ENCODE measurements at regions not wholly inside any gene's neighbourhood (a gene's known extent, or its start where the extent isn't known, plus 50 kb on each side); places are given as distances from the start of the nearest gene placed in this dataset.

DNA sequence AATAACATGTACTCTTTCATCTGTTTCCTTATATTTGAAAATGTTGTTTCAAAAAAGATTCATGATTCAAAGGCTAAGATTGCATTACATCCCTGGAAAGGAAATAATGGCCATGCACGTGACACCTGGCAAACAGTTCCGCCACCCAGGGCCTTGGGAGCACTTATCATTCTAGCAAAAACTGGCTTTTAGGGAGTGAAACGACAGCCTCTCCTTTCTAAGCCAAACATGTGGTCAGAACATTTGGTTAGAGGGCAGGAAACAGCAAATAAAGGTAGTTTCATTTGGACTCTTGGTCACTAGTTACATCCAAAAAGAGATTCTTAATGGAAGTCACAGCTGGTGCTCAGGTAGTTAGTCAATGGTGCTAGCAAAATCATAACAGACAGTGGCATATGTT is 83.5 kb downstream of the FAS start:
- POLR2A ChIA-PET, result no interaction called here
- H2AFZ ChIP-seq (ENCODE audit: low read depth), result peak overlapping the region; percentile 29; the same call in 1 of the 2 replicates

More for the DNA sequence above, 83.5 kb downstream of the FAS start:
- H4K20me1 ChIP-seq (ENCODE audit: insufficient read depth), result no peaks in the 10 kb centered on the region
- WGBS (ENCODE audit: low lambda C conversion rate), result 74% methylated on average over 3 of the region's 3 CpGs
- peak overlapping the region; percentile 15; the same call in 1 of the 2 replicates for H3K4me2 ChIP-seq
- DNase-seq, result no peak
- no peaks in the 10 kb centered on the region for H3K27me3 ChIP-seq (ENCODE audit: insufficient read depth)
- H3K79me2 ChIP-seq (ENCODE audit: insufficient read depth), result no peaks in the 10 kb centered on the region
- H3K4me1 ChIP-seq (ENCODE audit: control insufficient read depth in 1 of 2, insufficient read depth in 2 of 2, low read depth in 1 of 2, low read length in 1 of 2), result peaks cover 0 to 3% of the 10 kb centered on the region in 2 experiments; a peak in 3 of 4 replicates
- no peak for TF ChIP-seq MEF2A (IDR thresholded peaks at IDR 0.05; ENCODE audit: borderline replicate concordance, low read depth)
- TF ChIP-seq RAD21 (IDR thresholded peaks at IDR 0.05; ENCODE audit: low read length), result no peak
- no peak for TF ChIP-seq RCOR1 (IDR thresholded peaks at IDR 0.05; ENCODE audit: low read length)
- no peak for TF ChIP-seq RXRA (IDR thresholded peaks at IDR 0.05; ENCODE audit: borderline replicate concordance, low read depth)
- TF ChIP-seq, protein P1, sequence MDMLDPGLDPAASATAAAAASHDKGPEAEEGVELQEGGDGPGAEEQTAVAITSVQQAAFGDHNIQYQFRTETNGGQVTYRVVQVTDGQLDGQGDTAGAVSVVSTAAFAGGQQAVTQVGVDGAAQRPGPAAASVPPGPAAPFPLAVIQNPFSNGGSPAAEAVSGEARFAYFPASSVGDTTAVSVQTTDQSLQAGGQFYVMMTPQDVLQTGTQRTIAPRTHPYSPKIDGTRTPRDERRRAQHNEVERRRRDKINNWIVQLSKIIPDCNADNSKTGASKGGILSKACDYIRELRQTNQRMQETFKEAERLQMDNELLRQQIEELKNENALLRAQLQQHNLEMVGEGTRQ (IDR thresholded peaks at IDR 0.05; ENCODE audit: borderline replicate concordance, low read depth, low read length), result no peak
- TF ChIP-seq GATA2 (CRISPR knock-in tag; IDR thresholded peaks at IDR 0.05), result no peak
- no peak for TF ChIP-seq TAF1 (IDR thresholded peaks at IDR 0.05; ENCODE audit: borderline replicate concordance, low read depth, low read length)
- TF ChIP-seq ELF1 (IDR thresholded peaks at IDR 0.05), result no peak
- no peak for TF ChIP-seq TCF12 (IDR thresholded peaks at IDR 0.05)
- TF ChIP-seq YY1 (IDR thresholded peaks at IDR 0.05; ENCODE audit: low read depth), result no peak
- no peak for TF ChIP-seq CTCF (IDR thresholded peaks at IDR 0.05)
- TF ChIP-seq MXI1 (IDR thresholded peaks at IDR 0.05; ENCODE audit: low read depth, low read length), result no peak
- TF ChIP-seq, protein P2, sequence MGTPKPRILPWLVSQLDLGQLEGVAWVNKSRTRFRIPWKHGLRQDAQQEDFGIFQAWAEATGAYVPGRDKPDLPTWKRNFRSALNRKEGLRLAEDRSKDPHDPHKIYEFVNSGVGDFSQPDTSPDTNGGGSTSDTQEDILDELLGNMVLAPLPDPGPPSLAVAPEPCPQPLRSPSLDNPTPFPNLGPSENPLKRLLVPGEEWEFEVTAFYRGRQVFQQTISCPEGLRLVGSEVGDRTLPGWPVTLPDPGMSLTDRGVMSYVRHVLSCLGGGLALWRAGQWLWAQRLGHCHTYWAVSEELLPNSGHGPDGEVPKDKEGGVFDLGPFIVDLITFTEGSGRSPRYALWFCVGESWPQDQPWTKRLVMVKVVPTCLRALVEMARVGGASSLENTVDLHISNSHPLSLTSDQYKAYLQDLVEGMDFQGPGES (IDR thresholded peaks at IDR 0.05; ENCODE audit: low read depth, low read length), result no peak
- TF ChIP-seq SIN3A (IDR thresholded peaks at IDR 0.05; ENCODE audit: borderline replicate concordance, low read depth, low read length), result no peak
- TF ChIP-seq NFIC (IDR thresholded peaks at IDR 0.05; ENCODE audit: borderline replicate concordance), result no peak
- no peak for TF ChIP-seq CHD2 (IDR thresholded peaks at IDR 0.05; ENCODE audit: low read length, partially characterized antibody)
- no peak for TF ChIP-seq FOXM1 (IDR thresholded peaks at IDR 0.05; ENCODE audit: low read depth)
- no peak overlapping the region for H3K4me3 ChIP-seq (ENCODE audit: low read depth in 2 of 2, low read length in 1 of 2)
- H3K9me2 ChIP-seq, result no peaks in the 10 kb centered on the region
- H3F3A ChIP-seq (replicated peaks; ENCODE audit: insufficient read depth), result no peaks in the 10 kb centered on the region
- H3K9me3 ChIP-seq, result no peaks in the 10 kb centered on the region
- H3K36me3 ChIP-seq (replicated peaks in 1 of 2; ENCODE audit: control insufficient read depth in 1 of 2, insufficient read depth in 2 of 2, low read length in 1 of 2), result no peaks in the 10 kb centered on the region
- H3K27ac ChIP-seq (ENCODE audit: low read depth in 2 of 2, low read length in 1 of 2), result peak overlapping the region in 1 of 2 experiments; percentile 36; a peak in 2 of 4 replicates
- CTCF ChIA-PET, result interaction anchor here (0.8 to 1.8 kb wide), 3 partner anchors 44 to 143 kb away, joined by 3 to 6 read pairs (median 3); no protein-coding TSS in a partner anchor
- H3K9ac ChIP-seq, result no peak overlapping the region

Data from SK-N-SH (cell line).